GM19023 (cell line): ENCODE measurements at regions not wholly inside any gene's neighbourhood (a gene's known extent, or its start where the extent isn't known, plus 50 kb on each side); places are given as distances from the start of the nearest gene placed in this dataset.

Experiments used
- ATAC-seq: cut with Tn5 transposase; IDR thresholded peaks from one replicate; pipeline ENCODE4 v1.9.1; 2021; ENCODE audit warnings: mild to moderate bottlenecking, moderate library complexity; ENCODE audit not compliant: unreplicated experiment

GRCh38 chr18:26621161-26622026 lies 73.0 kb upstream of the KCTD1 start:
- peak; percentile 62 for ATAC-seq

- no peak for ATAC-seq
These were observed 71.0 kb upstream of the KCTD1 start for GRCh38 chr18:26619350-26619749.

- ATAC-seq = no peak
These were observed 69.8 kb upstream of the KCTD1 start for GRCh38 chr18:26618135-26618534.

GRCh38 chr18:26617151-26617554 lies 68.8 kb upstream of the KCTD1 start:
- no peak for ATAC-seq

GRCh38 chr18:26614374-26614773 lies 66.0 kb upstream of the KCTD1 start:
- no peak for ATAC-seq
